ENCODE measurements at regions not wholly inside any gene's neighbourhood (a gene's known extent, or its start where the extent isn't known, plus 50 kb on each side); places are given as distances from the start of the nearest gene placed in this dataset.

DNA sequence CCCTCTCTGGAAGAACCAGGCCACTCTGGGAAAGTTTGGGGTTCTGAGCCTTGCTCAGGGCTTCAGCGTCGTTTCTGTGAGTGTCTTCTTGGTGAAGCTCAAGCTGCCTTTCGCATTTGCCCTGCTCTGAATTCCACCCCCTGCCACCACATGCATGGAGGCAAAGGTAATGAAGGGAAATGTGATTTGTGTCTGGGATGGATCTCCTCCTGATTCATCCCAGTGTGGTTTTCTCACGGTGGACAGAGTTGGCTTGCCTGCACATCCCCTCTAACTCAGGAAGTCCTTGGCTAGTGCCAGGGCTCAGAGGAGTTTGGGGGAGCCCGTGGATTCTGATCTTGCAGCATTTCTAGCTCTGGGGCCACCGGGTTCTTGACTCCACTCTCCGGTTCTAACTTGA is 173.6 kb upstream of the RAB4A start:
- TF ChIP-seq, protein P1, sequence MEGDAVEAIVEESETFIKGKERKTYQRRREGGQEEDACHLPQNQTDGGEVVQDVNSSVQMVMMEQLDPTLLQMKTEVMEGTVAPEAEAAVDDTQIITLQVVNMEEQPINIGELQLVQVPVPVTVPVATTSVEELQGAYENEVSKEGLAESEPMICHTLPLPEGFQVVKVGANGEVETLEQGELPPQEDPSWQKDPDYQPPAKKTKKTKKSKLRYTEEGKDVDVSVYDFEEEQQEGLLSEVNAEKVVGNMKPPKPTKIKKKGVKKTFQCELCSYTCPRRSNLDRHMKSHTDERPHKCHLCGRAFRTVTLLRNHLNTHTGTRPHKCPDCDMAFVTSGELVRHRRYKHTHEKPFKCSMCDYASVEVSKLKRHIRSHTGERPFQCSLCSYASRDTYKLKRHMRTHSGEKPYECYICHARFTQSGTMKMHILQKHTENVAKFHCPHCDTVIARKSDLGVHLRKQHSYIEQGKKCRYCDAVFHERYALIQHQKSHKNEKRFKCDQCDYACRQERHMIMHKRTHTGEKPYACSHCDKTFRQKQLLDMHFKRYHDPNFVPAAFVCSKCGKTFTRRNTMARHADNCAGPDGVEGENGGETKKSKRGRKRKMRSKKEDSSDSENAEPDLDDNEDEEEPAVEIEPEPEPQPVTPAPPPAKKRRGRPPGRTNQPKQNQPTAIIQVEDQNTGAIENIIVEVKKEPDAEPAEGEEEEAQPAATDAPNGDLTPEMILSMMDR (IDR thresholded peaks at IDR 0.05), result no peak

DNA sequence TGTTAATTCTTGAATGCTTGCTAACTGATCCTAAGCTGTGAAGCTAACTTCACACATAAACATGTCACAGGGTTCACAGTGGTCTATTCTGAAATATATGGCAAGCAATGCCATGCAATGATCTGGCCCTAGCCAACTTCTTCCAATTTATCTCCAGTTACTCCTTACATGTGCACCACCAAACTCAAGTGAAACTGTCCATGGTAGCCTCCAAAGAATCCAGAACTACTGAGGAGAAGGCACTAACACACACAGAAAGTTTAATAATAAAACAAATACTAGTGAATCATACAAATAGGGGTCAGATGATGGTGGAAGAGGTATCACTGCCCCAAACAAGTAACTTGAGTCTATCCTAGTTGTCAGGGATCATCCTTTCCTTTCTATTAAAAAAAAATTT is 172.6 kb upstream of the RAB4A start:
- TF ChIP-seq, protein P1 (IDR thresholded peaks at IDR 0.05), result no peak

DNA sequence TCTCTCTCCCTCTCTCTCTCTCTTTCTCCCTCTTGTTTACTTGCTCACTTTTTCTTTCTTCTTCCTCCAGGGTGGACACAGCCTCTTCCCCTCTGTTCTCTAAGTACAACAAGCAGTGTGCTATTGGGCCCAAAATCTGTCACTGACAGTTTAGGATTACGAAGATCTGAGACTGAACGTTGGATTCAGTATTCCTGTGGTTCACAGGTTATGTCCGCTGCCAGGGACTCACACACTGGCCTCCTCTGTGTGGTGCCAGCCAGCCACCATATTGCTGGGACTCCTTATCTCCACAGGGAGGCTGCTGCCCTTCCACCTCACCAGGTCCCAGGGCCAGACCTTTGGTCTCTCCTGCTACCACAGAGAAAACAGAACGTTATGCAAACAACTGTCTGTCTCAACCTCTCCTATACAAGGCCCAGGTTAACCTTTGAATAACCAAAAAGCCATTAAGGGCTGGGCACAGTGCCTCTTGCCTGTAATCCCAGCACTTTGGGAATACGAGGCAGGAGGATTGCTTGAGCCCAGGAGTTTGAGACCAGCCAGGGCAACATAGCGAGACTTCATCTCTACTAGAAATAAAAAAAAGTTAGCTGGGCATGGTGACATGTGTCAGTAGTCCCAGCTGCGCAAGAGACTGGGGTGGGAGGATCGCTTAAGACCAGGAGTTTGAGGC is 171.9 kb upstream of the RAB4A start:
- TF ChIP-seq, protein P1 (IDR thresholded peaks at IDR 0.05), result no peak

DNA sequence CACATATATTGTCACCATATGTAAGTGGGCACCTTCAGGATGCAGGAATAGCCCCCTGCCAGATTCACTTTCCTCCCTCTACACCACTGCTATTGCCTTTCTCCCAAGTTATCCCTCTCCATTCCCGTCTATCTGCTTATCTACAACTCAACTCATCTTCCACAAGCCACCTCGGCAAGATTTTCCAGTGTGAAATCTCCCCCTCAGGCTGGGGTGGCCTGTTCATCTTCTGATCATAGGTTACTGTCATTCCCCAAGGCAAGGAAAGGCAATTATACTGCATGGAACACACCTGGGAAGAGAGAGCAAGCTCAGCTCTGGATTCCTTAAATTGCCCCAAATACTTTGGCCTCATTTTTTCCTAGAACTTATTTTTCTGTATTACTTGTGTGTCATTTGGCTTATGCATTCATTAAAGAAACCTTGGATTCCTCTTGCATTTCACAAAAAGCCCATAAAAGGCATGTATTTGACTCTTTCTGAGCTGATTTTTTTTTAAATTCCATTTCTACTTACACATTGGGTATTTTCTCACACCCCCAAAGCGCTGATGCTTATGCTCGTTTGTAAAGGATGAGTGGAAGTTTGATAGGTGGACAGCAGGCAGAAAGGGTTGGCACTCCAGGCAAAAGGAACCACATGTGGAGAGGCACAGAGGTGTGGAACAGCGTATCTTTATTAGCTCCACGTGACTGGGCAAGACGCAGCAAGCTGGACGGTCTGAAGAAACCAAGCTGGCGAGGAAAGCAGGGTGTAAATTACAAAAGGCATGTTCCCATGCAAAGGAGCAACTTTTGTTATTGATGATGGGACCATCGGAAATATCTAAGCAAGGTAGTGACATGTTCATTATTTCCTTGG is 169.7 kb upstream of the RAB4A start:
- TF ChIP-seq, protein P1 (IDR thresholded peaks at IDR 0.05), result no peak

GRCh38 chr1:229102741-229103391 is 168.0 kb upstream of the RAB4A start:
- TF ChIP-seq, protein P1 (IDR thresholded peaks at IDR 0.05), result no peak; the same call in 1 of the 2 replicates

DNA sequence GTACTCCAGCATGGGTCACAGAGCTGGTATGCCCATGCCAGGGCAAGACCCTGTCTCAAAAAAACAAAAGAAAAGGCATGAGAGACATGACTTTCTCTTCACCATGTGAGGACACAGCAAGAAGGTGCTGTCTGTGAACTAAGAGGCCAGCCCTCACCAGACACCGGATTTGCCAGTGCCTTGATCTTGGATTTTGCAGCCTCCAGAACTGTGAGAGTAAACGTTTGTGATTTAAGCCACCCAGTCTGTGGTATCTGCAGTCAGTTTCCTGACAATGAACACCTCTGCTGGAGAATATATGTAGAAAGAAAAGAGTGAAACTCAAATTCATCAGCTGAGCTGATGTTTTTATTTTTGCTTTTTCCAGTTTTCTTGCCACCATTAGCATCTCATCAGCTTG is 166.3 kb upstream of the RAB4A start:
- TF ChIP-seq, protein P1 (IDR thresholded peaks at IDR 0.05), result no peak

DNA sequence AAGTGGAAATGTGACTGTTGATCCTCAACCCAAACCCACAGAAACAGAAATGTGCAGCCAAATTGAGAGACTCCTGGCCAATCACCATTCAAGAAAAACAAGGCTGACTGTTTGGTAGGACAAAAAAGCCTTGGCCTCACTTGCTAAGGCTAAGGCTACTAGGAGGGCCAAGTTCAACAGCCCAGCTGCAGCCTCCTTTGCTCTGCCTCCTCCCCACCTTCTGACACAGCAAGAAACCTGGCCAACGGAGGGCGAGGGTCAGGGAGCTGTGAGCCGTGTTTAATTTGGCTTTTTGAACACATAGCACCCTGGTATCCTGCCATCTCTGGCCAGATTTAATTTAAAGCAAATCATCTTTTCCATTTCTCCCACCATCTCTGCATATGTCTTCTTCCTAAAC is 165.8 kb upstream of the RAB4A start:
- TF ChIP-seq, protein P1 (IDR thresholded peaks at IDR 0.05), result no peak
